T47D (cell line): ENCODE measurements at regions not wholly inside any gene's neighbourhood (a gene's known extent, or its start where the extent isn't known, plus 50 kb on each side); places are given as distances from the start of the nearest gene placed in this dataset.
"Not testable (repeated sequence)": the region's sequence is repeated elsewhere in the genome, so short reads cannot be mapped to it uniquely, and the experiment has no call there.

Experiments
- DNase-seq, 2 experiments: peaks; one replicate each; pipeline versions ENCODE4 v3.0.0 to v3.0.0-alpha.2; 2011 to 2012; ENCODE audit warnings: low read depth in 1 of 2, low spot score in 1 of 2
- JUND ChIP-seq: IDR thresholded peaks from 2 replicates; pipeline ENCODE4 v1.6.1; 2012; ENCODE audit warnings: low read depth
- in situ Hi-C: cut with HindIII; loops from 2 replicates; pipeline ENCODE4 v1.10.0; 2016; ENCODE audit warnings: low sequenced_read_pairs, low pct_unique_long_range_greater_than_20kb

DNA sequence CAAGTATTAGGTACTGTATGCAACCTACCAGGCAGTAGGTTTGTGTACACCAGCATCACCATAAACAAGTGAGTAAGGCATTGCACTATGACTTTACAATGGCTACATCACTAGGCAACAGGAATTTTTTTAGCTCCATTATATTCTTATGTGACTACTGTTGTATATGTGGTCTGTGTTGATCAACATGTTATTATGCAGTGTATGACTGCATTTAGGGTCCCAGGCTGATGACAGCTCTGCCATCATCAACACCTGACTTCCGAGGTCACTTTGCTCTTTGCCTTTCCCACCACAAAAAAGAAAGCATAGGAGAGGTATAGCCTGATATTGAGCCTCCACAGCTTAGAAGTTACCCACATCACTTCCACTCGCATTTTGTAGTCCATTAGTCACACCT is 217.5 kb upstream of the PELI2 start:
- in situ Hi-C loops, result no loop called here
- no peak for TF ChIP-seq JUND
- DNase-seq, result no peak

DNA sequence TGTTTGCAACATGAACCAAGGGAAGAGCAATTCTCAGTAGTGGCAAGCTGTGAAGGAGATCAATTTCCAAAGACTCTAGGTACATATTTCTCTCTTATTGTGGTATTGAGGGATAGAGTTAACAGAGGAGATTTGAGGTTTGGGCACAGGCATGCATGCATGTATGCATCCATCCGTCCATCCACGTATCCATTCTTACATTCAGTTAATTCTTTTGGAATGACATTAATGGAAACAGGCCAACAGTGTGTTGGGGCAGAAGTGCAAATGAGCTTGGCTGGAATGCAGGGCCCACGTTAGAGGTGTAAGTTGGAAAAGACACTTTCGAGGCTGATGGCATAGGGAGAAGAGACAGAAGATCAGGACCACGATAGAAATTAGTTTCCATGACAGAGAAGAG is 216.9 kb upstream of the PELI2 start:
- DNase-seq, result no peak
- in situ Hi-C loops, result no loop called here
- no peak for TF ChIP-seq JUND

DNA sequence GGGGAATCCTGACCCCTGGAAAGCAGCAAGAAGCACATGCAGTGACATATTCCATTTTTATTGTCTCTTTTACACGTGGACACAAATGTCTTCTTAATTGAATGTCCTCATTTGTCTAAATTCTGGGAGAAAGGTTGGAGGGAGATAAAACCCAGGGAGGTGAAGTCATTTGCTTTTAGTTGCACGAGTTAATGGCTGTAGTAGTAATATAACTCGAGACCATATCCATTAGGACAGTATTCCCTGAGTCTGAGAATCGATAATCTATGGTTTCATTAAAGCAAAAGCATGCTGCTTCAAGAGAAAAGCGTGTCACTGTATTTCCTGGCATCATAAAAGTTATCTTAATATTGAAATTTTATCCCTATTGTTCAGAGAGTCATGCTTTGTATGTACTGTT is 216.0 kb upstream of the PELI2 start:
- no peak for DNase-seq
- in situ Hi-C loops, result no loop called here
- no peak for TF ChIP-seq JUND

DNA sequence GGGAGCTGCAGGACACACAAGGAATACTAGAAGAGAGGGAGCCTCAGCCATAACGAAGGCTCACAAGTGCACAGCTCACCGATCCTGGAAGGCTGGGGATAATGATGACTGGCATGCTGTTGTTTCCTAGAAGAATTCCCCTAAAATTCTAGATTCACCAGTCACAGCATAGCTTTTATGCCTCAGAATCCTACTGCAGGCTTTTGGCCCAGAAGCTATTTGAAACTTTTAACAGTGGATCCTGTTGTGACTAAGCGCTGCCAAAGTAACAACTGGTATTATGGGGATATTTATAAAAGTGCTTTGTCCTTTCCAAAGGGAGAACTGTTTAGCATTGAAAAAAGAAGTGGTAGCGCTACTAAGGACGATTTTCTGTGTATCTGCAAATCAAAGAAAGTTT is 214.1 kb upstream of the PELI2 start:
- TF ChIP-seq JUND, result no peak
- DNase-seq, result no peak
- in situ Hi-C loops, result no loop called here

DNA sequence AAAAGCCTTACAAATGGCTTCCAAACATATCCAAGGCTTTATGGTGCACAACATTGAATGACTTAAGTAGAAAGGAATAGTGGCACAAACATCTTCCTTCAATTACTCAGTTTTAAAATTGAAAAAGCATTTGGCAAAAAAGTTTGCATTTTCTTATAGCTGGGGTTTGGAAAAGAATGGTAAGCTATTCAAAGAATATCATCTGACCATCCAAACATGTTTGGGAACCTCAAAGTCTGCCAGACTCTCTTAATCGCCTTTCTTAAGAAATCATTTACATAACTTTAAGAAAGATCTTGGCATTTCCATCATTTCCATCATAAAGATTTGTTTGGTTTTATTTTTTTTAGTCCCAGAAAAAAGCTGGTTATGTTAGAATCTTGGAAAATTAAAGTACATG is 210.1 kb upstream of the PELI2 start:
- TF ChIP-seq JUND, result no peak
- DNase-seq, result no peak
- in situ Hi-C loops, result no loop called here

DNA sequence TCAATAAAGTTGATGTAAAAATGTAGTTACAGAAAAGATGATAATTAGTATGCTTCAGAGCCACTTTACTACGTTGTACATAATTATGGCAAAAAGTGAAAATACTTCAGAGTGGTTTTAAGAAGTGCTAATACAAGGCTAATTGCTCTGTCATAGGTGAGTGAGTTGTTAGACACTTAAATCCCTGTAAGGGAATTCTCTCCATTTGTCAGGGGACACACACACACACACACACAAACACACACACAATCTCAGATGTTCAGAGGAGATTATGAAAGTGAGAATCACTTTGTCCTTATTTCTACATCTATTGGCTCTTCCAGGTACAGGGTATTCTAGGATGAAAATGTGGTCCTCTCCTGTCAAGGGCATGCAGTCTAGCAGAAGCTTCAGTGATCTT is 208.3 kb upstream of the PELI2 start:
- no peak for DNase-seq
- no peak for TF ChIP-seq JUND
- in situ Hi-C loops, result no loop called here

DNA sequence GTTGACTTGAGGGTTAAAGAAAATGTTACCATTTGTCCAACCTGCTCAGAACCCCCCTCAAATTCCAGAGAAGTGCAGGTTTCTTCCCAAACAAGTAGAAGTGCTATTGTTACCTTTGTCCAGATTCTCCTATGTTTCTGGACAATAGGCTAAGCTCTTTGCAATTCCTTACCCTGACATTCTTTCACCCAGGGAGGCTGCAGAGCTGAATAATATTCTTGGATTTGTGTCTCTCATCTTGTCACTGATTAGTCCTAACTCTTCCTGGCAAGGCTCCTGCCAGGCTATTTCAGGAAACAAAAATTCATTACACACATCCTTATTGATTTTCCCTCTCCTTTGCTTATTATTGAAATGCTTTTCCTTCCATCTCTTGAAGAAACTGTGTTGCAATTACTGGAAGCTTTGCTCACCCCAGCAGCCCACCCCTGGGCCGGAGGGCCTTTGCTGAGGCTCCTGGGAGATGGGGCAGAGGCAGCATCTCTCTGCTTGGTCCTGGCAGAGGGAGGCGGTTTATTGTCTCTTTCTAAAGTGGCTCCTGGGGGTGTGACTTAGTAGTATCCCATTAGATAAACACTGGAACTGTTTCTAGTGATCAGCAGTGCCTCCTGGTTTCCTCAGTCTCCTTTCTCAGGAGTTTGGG is 207.5 kb upstream of the PELI2 start:
- DNase-seq, result no peak
- in situ Hi-C loops, result no loop called here
- TF ChIP-seq JUND, result no peak

DNA sequence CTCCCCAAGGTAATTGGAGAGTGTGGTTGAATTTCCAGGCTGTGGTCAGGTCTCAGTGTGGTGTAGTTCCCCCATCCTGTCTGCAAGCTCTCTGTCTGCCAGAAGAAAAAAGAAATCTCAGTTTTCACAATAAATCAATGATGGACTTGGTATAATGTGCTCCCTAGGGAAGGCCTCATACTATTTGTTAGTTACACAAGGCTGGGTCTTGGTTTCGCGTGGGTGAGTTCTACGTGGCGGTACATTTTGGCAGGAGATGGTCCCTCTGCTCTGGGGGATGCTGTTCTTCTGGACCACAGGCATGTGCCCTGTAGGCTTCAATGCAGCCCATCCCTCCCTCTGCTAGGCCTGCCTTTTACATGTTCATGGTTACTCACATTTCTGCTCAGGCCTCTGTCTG is 206.4 kb upstream of the PELI2 start:
- in situ Hi-C loops, result no loop called here
- no peak for TF ChIP-seq JUND
- no peak for DNase-seq

DNA sequence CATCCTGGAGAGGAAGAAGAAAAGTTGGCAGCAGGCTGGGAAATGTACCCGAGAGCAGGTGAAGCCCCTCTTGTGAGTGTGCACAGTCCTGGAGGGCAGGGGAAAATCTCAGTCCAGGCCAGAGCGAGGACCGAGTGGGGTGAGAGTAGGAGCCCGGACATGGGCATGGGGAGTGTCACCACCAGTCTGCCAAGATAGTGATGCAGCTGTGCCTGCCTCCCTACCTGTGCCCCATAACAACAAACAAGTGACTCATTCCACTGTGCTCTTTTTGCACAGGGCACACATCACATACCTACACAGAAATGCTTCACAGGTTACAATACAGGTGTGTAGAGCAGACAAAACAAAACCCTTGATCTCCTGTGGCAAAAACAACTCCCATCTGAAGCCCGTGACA is 205.9 kb upstream of the PELI2 start:
- in situ Hi-C loops, result no loop called here
- DNase-seq, result no peak
- no peak for TF ChIP-seq JUND

DNA sequence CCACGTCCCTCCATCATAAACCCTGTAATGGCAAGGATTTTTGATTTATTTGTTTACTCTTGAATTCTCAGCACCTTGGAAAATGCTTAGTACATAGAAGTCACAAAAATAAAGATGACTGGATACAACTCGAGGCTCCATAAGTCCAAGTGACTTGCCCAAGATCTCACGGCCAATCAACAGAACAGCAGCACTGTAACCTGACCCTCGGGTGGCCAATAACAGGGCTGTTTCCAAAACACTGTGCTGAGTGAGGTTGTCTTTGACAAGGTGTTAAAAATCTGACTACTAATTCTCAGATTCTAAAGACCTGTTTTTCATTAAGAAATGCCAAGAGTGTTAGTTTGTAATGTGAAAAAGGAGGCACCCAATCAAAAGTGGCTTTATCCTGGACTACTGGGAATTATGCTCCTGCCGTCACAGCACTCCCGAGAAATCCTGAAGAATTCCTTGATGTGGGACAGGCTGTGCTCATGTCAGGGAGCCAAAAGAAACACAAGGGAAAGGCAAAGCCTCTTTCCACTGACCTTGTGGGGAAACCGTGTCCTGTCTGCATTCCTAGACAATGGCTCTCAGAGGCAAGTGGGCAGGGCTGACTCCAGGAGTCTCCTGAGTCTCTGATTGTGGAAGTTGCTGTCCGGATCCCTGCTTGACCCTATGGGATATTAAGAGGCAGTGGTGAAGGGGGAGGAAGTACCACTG is 204.7 kb upstream of the PELI2 start:
- DNase-seq, result no peak
- in situ Hi-C loops, result no loop called here
- no peak for TF ChIP-seq JUND

DNA sequence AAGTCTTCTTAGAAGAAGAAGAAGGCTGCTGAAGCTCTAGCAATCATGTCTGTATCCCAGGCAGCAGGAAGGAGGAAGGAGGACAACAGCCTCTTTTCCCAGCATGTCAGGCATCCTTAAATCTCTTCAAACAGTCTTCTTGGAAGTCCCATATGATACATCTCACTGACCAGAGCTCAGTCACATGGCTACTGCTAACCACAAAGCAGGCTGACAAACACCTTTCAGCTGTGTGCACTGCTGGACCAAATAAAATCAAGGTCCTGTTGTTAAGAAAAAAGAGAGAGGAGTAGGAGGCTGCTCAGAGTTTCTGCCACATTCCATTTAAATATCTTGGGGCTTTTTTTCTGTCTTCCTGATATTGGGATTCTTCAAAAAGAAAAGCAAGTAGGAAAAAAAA is 203.4 kb upstream of the PELI2 start:
- no peak for DNase-seq
- TF ChIP-seq JUND, result no peak
- in situ Hi-C loops, result no loop called here

DNA sequence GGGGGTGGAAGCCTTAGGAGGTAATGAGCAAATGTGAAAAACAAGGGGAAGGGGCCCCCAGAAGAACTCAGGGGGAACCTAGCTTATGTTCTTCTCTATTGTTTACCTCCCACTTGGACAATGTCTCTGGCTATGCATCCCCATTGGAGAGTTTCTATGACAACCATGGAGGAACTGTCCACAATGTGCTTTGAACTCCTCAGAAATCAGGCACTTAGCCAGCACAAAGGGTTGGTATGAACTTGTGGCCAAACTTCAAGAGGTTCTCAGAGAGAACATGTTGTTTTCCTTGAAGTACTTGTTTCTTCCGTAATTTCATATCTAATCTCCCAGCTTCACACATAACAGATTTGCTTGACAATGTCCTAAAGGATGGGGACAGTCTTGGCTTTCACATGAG is 202.8 kb upstream of the PELI2 start:
- in situ Hi-C loops, result no loop called here
- no peak for DNase-seq
- TF ChIP-seq JUND, result no peak

DNA sequence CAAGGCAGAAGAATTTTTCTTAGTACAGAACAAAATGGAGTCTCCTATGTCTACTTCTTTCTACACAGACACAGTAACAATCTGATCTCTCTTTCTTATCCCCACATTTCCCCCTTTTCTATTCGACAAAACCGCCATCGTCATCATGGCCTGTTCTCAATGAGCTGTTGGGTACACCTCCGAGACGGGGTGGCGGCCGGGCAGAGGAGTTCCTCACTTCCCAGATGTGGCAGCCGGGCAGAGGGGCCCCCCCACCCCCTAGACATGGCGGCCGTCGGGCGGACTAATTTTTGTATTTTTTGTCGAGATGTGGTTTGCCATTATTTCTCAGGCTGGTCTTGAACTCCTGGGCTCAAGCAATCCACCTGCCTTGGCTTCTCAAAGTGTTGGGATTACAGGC is 198.4 kb upstream of the PELI2 start:
- in situ Hi-C loops, result not testable (repeated sequence)

DNA sequence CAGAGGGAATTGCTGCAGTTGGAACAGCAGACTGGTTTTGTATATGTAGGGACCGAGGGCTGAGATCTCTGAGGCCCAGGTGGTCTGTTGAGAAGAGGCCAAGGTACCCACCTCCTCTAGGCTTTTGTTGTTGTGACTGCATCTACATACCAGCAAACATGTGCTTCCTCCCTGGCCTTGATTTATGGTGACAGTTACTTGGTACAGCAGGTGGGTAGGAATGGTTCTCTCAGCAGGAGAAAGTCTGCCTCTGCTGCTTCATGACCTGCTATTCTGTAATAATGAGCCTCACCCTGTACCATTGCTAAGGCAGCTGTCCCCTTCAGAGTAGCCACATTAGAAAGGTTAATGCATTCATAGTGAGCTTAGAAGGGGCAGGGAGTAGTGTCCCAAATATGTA is 196.7 kb upstream of the PELI2 start:
- in situ Hi-C loops, result no loop called here
- no peak for TF ChIP-seq JUND
- no peak for DNase-seq

More for the DNA sequence above, 198.4 kb upstream of the PELI2 start:
- DNase-seq, result not testable (repeated sequence)
